PC-9 (cell line): ENCODE measurements at regions not wholly inside any gene's neighbourhood (a gene's known extent, or its start where the extent isn't known, plus 50 kb on each side); places are given as distances from the start of the nearest gene placed in this dataset.

Experiments used
- BruUV-seq: library from RNA; stranded (reverse); fragments of 400-500 nt; replicated peaks from 2 replicates; lab custom pipeline; 2021; lab: Mats Ljungman, UMichigan
- CTCF ChIA-PET: fragments of 300-600 bp; sonication (Branson Sonifier 250); formaldehyde crosslinking; loops from one replicate; lab custom pipeline; 2022; ENCODE audit warnings: antibody characterized with exemption; lab: Charles Lee
- POLR2A ChIA-PET: fragments of 300-600 bp; sonication (Branson Sonifier 250); formaldehyde crosslinking; loops from one replicate; lab custom pipeline; 2022; ENCODE audit warnings: antibody characterized with exemption; ENCODE audit not compliant: unreplicated experiment; lab: Charles Lee
- DNase-seq, 2 experiments: peaks; one replicate each; pipeline versions ENCODE4 v3.0.0 to v3.0.0-alpha.2; 2015 to 2022; ENCODE audit warnings: mixed read lengths in 1 of 2
- H2AFZ ChIP-seq: fragments of 200-600 bp; sonication (generic); 2 replicates; pipeline ENCODE4 v1.8.1; 2017; ENCODE audit warnings: antibody characterized with exemption
- H3F3A ChIP-seq: fragments of 200-600 bp; sonication (generic); 2 replicates; pipeline ENCODE4 v1.8.1; 2017; ENCODE audit warnings: antibody characterized with exemption, mild to moderate bottlenecking, low read depth; ENCODE audit not compliant: insufficient read depth
- H3K27ac ChIP-seq: fragments of 200-600 bp; sonication (generic); 2 replicates; pipeline ENCODE4 v1.6.1; 2016; ENCODE audit warnings: mixed run types
- H3K27me3 ChIP-seq: fragments of 200-600 bp; sonication (generic); 2 replicates; pipeline ENCODE4 v1.6.1; 2016; ENCODE audit warnings: low read depth, mixed run types; ENCODE audit not compliant: insufficient read depth
- H3K36me3 ChIP-seq: fragments of 200-600 bp; sonication (generic); 2 replicates; pipeline ENCODE4 v1.6.1; 2016; ENCODE audit warnings: low read depth, mixed run types
- H3K4me1 ChIP-seq: fragments of 200-600 bp; sonication (generic); replicated peaks from 2 replicates; pipeline ENCODE4 v1.6.1; 2016; ENCODE audit warnings: mixed run types; ENCODE audit not compliant: insufficient read depth
- H3K4me2 ChIP-seq: fragments of 200-600 bp; sonication (generic); 2 replicates; pipeline ENCODE4 v1.6.1; 2017; ENCODE audit warnings: mixed run types
- H3K4me3 ChIP-seq: fragments of 200-600 bp; sonication (generic); 2 replicates; pipeline ENCODE4 v1.6.1; 2016; ENCODE audit warnings: mixed run types
- H3K79me2 ChIP-seq: fragments of 200-600 bp; sonication (generic); 2 replicates; pipeline ENCODE4 v1.6.1; 2017; ENCODE audit warnings: low read depth, mixed run types
- H3K9me2 ChIP-seq: fragments of 200-600 bp; sonication (generic); 2 replicates; pipeline ENCODE4 v1.8.1; 2017; ENCODE audit warnings: mild to moderate bottlenecking; ENCODE audit not compliant: insufficient read depth
- H3K9me3 ChIP-seq: fragments of 200-600 bp; sonication (generic); 2 replicates; pipeline ENCODE4 v1.8.1; 2016; ENCODE audit warnings: low read depth; ENCODE audit not compliant: insufficient read depth
- H4K20me1 ChIP-seq: fragments of 200-600 bp; sonication (generic); 2 replicates; pipeline ENCODE4 v1.8.1; 2017; ENCODE audit not compliant: insufficient read depth
- EZH2 ChIP-seq: fragments of 200-600 bp; sonication (generic); IDR thresholded peaks from 2 replicates; pipeline ENCODE4 v1.8.0; 2017; ENCODE audit warnings: antibody characterized with exemption, low read depth
- intact Hi-C: fragments of 100-400 bp; cut with micrococcal nuclease; formaldehyde crosslinking; loops from one replicate; pipeline ENCODE4 v1.10.0; 2022; ENCODE audit not compliant: unreplicated experiment
- TF ChIP-seq, protein P1 (sequence below): fragments of 200-600 bp; sonication (generic); conservative IDR thresholded peaks from 2 replicates; pipeline ENCODE4 v1.6.1; 2017; ENCODE audit warnings: mixed run types, antibody characterized with exemption, mild to moderate bottlenecking, moderate library complexity

DNA sequence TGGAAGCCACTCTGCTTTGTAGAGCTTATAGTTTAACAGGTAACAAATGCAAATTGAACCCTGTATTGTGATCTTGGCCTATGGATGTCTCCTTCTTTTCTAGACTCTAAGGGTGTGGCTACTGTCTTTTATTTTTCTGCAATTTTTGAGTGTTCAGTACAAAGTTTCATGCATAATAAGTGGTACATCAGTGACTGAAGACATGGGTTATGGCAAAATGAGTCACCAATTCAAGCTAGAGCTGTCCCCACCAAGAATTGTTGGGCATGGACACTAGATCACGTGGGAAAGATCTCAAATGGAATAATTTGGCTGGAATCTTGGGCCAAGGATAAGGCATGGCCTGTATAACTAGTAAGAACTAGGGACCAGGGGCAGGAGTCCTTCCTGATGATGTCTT, 228.4 kb upstream of the N4BP1 start:
- intact Hi-C loops = no loop called here
- H3K9me2 ChIP-seq = no peaks in the 10 kb centered on the region
- H3F3A ChIP-seq = no peaks in the 10 kb centered on the region
- DNase-seq = no peak
- H3K4me2 ChIP-seq = no peak overlapping the region
- BruUV-seq = no TSS peak
- no peaks in the 10 kb centered on the region for H4K20me1 ChIP-seq
- H3K4me1 ChIP-seq = no peaks in the 10 kb centered on the region
- no peaks in the 10 kb centered on the region for H3K9me3 ChIP-seq
- no peak overlapping the region for H3K27ac ChIP-seq
- ChIA-PET POLR2A (no interaction called here), CTCF (no interaction called here)
- TF ChIP-seq, protein P1, sequence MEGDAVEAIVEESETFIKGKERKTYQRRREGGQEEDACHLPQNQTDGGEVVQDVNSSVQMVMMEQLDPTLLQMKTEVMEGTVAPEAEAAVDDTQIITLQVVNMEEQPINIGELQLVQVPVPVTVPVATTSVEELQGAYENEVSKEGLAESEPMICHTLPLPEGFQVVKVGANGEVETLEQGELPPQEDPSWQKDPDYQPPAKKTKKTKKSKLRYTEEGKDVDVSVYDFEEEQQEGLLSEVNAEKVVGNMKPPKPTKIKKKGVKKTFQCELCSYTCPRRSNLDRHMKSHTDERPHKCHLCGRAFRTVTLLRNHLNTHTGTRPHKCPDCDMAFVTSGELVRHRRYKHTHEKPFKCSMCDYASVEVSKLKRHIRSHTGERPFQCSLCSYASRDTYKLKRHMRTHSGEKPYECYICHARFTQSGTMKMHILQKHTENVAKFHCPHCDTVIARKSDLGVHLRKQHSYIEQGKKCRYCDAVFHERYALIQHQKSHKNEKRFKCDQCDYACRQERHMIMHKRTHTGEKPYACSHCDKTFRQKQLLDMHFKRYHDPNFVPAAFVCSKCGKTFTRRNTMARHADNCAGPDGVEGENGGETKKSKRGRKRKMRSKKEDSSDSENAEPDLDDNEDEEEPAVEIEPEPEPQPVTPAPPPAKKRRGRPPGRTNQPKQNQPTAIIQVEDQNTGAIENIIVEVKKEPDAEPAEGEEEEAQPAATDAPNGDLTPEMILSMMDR = no peak
- TF ChIP-seq EZH2 = no peak
- H3K79me2 ChIP-seq = no peaks in the 10 kb centered on the region
- H3K4me3 ChIP-seq = no peak overlapping the region
- H3K36me3 ChIP-seq = no peaks in the 10 kb centered on the region
- H2AFZ ChIP-seq = no peak overlapping the region
- no peaks in the 10 kb centered on the region for H3K27me3 ChIP-seq

DNA sequence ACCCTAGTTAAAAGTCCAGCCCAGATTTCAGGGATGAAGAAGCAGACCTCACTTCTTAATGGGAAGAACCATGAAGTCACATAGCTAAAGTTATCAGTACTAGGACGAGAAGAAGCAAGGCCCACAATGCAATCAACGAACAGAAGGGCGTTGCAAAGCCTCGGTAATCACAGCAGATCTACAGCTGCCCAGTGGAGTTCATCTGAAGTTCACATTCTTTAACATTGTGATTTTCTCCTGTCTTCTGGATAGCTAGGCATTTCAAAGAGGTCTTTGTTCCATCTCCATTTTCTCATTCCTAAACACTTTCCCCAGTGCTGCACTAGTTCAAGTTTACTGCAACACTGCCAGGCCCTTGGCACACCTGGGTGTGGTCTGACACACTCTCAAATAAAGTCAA, 226.7 kb upstream of the N4BP1 start:
- Histone ChIP-seq H3F3A (no peaks in the 10 kb centered on the region), H3K4me1 (no peaks in the 10 kb centered on the region), H3K9me3 (no peaks in the 10 kb centered on the region), H3K27ac (no peak overlapping the region), H3K4me2 (no peak overlapping the region), H3K27me3 (no peaks in the 10 kb centered on the region), H3K36me3 (no peaks in the 10 kb centered on the region), H3K9me2 (no peaks in the 10 kb centered on the region), H3K79me2 (no peaks in the 10 kb centered on the region), H2AFZ (no peak overlapping the region), H4K20me1 (no peaks in the 10 kb centered on the region), H3K4me3 (no peak overlapping the region)
- BruUV-seq = no TSS peak
- DNase-seq = no peak
- ChIA-PET POLR2A (no interaction called here), CTCF (no interaction called here)
- intact Hi-C loops = no loop called here
- no peak for TF ChIP-seq EZH2
- TF ChIP-seq, protein P1 = no peak

DNA sequence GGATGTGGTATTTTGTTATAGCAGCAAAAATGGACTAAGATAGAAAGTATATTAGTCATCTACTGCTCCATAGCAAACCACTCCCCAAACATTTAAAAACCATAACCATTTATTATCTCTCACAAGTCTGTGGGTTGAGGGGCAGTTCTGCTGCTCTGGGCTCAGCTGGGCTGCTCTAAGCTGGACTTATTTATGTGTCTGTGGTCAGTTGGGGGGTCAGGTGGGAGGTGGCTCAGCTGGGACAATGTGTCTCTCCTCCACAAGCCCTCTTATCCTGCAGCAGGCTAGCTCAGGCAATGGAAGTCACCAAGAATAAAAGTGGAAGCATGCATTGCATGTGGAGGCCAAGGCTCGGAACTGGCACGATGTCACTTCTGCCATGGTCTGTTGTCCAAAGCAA, 226.1 kb upstream of the N4BP1 start:
- intact Hi-C loops = no loop called here
- CTCF ChIA-PET = no interaction called here
- H3K9me3 ChIP-seq = no peaks in the 10 kb centered on the region
- H3K27ac ChIP-seq = no peak overlapping the region
- H2AFZ ChIP-seq = no peak overlapping the region
- no peaks in the 10 kb centered on the region for H3K36me3 ChIP-seq
- TF ChIP-seq, protein P1 = no peak
- TF ChIP-seq EZH2 = no peak
- H3K79me2 ChIP-seq = no peaks in the 10 kb centered on the region
- H3K27me3 ChIP-seq = no peaks in the 10 kb centered on the region
- H4K20me1 ChIP-seq = no peaks in the 10 kb centered on the region
- no peak overlapping the region for H3K4me2 ChIP-seq
- DNase-seq = no peak
- POLR2A ChIA-PET = no interaction called here
- no peaks in the 10 kb centered on the region for H3K9me2 ChIP-seq
- no TSS peak for BruUV-seq
- H3K4me1 ChIP-seq = no peaks in the 10 kb centered on the region
- H3K4me3 ChIP-seq = no peak overlapping the region
- H3F3A ChIP-seq = no peaks in the 10 kb centered on the region
